ENCODE measurements at regions not wholly inside any gene's neighbourhood (a gene's known extent, or its start where the extent isn't known, plus 50 kb on each side); places are given as distances from the start of the nearest gene placed in this dataset.

GRCh38 chr5:72040513-72040912, 66.8 kb upstream of the MAP1B start:
- H3K9me3 ChIP-seq (ENCODE audit: control insufficient read depth in 2 of 3, low read length in 3 of 3) = no peaks in the 10 kb centered on the region
- Mint-ChIP-seq H3K36me3 (no peaks in the 10 kb centered on the region), H3K27me3 (peaks cover 5 to 46% (median 36%) of the 10 kb centered on the region in 5 donors), H3K9me3 (peaks cover 0 to 2% (median 0%) of the 10 kb centered on the region in 11 donors), H3K27ac (no peak overlapping the region), H3K4me3 (no peak overlapping the region), H3K4me1 (no peaks in the 10 kb centered on the region)
- ChIA-PET POLR2A (no interaction called here), CTCF (no interaction called here)
- H3K4me1 ChIP-seq (ENCODE audit: control insufficient read depth in 2 of 2, insufficient read depth in 2 of 2, low read length in 2 of 2) = no peaks in the 10 kb centered on the region
- H3K27ac ChIP-seq (ENCODE audit: low read depth, low read length) = no peak overlapping the region
- intact Hi-C loops (cut with micrococcal nuclease) = no loop called here
- H3K27me3 ChIP-seq (ENCODE audit: control insufficient read depth in 2 of 2, insufficient read depth in 2 of 2, low read length in 2 of 2) = no peaks in the 10 kb centered on the region
- ATAC-seq = no peak
- DNase-seq = no peak
- no peak overlapping the region for H3K4me3 ChIP-seq (ENCODE audit: low read length)
- no peaks in the 10 kb centered on the region for H3K36me3 ChIP-seq (ENCODE audit: control insufficient read depth in 2 of 3, insufficient read depth in 3 of 3, low read length in 3 of 3)

GRCh38 chr5:72041654-72042053, 65.6 kb upstream of the MAP1B start:
- Mint-ChIP-seq H3K9me3 (peaks cover 0 to 4% (median 0%) of the 10 kb centered on the region in 11 donors), H3K27me3 (peaks cover 5 to 42% (median 31%) of the 10 kb centered on the region in 5 donors), H3K36me3 (no peaks in the 10 kb centered on the region), H3K27ac (no peak overlapping the region), H3K4me3 (no peak overlapping the region), H3K4me1 (no peaks in the 10 kb centered on the region)
- Histone ChIP-seq H3K9me3 (ENCODE audit: control insufficient read depth in 2 of 3, low read length in 3 of 3) (no peaks in the 10 kb centered on the region), H3K27me3 (ENCODE audit: control insufficient read depth in 2 of 2, insufficient read depth in 2 of 2, low read length in 2 of 2) (no peaks in the 10 kb centered on the region), H3K4me3 (ENCODE audit: low read length) (no peak overlapping the region), H3K36me3 (ENCODE audit: control insufficient read depth in 2 of 3, insufficient read depth in 3 of 3, low read length in 3 of 3) (no peaks in the 10 kb centered on the region), H3K4me1 (ENCODE audit: control insufficient read depth in 2 of 2, insufficient read depth in 2 of 2, low read length in 2 of 2) (no peaks in the 10 kb centered on the region), H3K27ac (ENCODE audit: low read depth, low read length) (no peak overlapping the region)
- ChIA-PET POLR2A (no interaction called here), CTCF (no interaction called here)
- DNase-seq (no peak), ATAC-seq (no peak)
- intact Hi-C loops (cut with micrococcal nuclease) = no loop called here

DNA sequence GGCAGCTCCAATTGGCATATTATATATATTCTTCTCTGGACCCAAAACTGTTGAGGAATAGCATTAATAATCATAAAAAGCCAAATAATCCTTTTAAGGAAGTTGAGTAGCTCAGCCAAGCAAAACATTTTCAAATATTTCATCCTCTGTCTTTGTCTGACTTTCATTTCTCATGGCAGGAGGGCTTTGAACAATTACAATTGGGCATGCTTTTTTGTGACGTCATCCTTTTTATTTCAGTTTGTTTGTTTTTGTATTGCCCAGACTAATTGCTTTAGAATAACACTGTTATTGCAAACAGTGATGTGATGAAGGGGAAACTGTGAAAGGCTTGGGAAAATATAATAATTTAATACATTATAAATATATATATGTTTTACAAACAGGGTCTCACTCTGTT, 65.2 kb upstream of the MAP1B start:
- ChIA-PET POLR2A (no interaction called here), CTCF (interaction anchor here (0.5 kb wide), 1 partner anchor 981 kb away, joined by 3 read pairs; no protein-coding TSS in a partner anchor)
- ATAC-seq = no peak
- intact Hi-C loops (cut with micrococcal nuclease) = no loop called here
- Mint-ChIP-seq H3K4me1 (no peaks in the 10 kb centered on the region), H3K36me3 (no peaks in the 10 kb centered on the region), H3K27ac (no peak overlapping the region), H3K4me3 (no peak overlapping the region), H3K9me3 (peaks cover 0 to 7% (median under 1%) of the 10 kb centered on the region in 11 donors), H3K27me3 (peaks cover 5 to 40% (median 34%) of the 10 kb centered on the region in 5 donors)
- no peak for DNase-seq
- H3K36me3 ChIP-seq (ENCODE audit: control insufficient read depth in 2 of 3, insufficient read depth in 3 of 3, low read length in 3 of 3) = no peaks in the 10 kb centered on the region
- H3K9me3 ChIP-seq (ENCODE audit: control insufficient read depth in 2 of 3, low read length in 3 of 3) = no peaks in the 10 kb centered on the region
- no peaks in the 10 kb centered on the region for H3K4me1 ChIP-seq (ENCODE audit: control insufficient read depth in 2 of 2, insufficient read depth in 2 of 2, low read length in 2 of 2)
- no peak overlapping the region for H3K27ac ChIP-seq (ENCODE audit: low read depth, low read length)
- H3K4me3 ChIP-seq (ENCODE audit: low read length) = no peak overlapping the region
- no peaks in the 10 kb centered on the region for H3K27me3 ChIP-seq (ENCODE audit: control insufficient read depth in 2 of 2, insufficient read depth in 2 of 2, low read length in 2 of 2)

- Histone ChIP-seq H3K27ac (ENCODE audit: low read depth, low read length) (no peak overlapping the region), H3K27me3 (ENCODE audit: control insufficient read depth in 2 of 2, insufficient read depth in 2 of 2, low read length in 2 of 2) (no peaks in the 10 kb centered on the region), H3K4me1 (ENCODE audit: control insufficient read depth in 2 of 2, insufficient read depth in 2 of 2, low read length in 2 of 2) (no peaks in the 10 kb centered on the region), H3K36me3 (ENCODE audit: control insufficient read depth in 2 of 3, insufficient read depth in 3 of 3, low read length in 3 of 3) (no peaks in the 10 kb centered on the region), H3K9me3 (ENCODE audit: control insufficient read depth in 2 of 3, low read length in 3 of 3) (no peaks in the 10 kb centered on the region), H3K4me3 (ENCODE audit: low read length) (no peak overlapping the region)
- ChIA-PET CTCF (no interaction called here), POLR2A (no interaction called here)
- no peak for ATAC-seq
- no peak for DNase-seq
- Mint-ChIP-seq H3K27me3 (peaks cover 2 to 39% (median 28%) of the 10 kb centered on the region in 5 donors), H3K4me1 (no peaks in the 10 kb centered on the region), H3K4me3 (no peak overlapping the region), H3K36me3 (peaks cover 0 to 6% (median 0%) of the 10 kb centered on the region in 5 donors), H3K9me3 (peaks cover 0 to 17% (median 6%) of the 10 kb centered on the region in 11 donors), H3K27ac (no peak overlapping the region)
- intact Hi-C loops (cut with micrococcal nuclease) = no loop called here
Measured at GRCh38 chr5:72045692-72046091, 61.6 kb upstream of the MAP1B start.

- Mint-ChIP-seq H3K4me3 (no peak overlapping the region), H3K4me1 (no peaks in the 10 kb centered on the region), H3K27me3 (peaks cover 2 to 42% (median 28%) of the 10 kb centered on the region in 5 donors), H3K9me3 (peaks cover 0 to 17% (median 6%) of the 10 kb centered on the region in 11 donors), H3K36me3 (peaks cover 0 to 6% (median 0%) of the 10 kb centered on the region in 5 donors), H3K27ac (no peak overlapping the region)
- no peak overlapping the region for H3K27ac ChIP-seq (ENCODE audit: low read depth, low read length)
- no peak overlapping the region for H3K4me3 ChIP-seq (ENCODE audit: low read length)
- DNase-seq (no peak), ATAC-seq (no peak)
- CTCF ChIA-PET = no interaction called here
- no peaks in the 10 kb centered on the region for H3K9me3 ChIP-seq (ENCODE audit: control insufficient read depth in 2 of 3, low read length in 3 of 3)
- H3K4me1 ChIP-seq (ENCODE audit: control insufficient read depth in 2 of 2, insufficient read depth in 2 of 2, low read length in 2 of 2) = no peaks in the 10 kb centered on the region
- POLR2A ChIA-PET = no interaction called here
- H3K27me3 ChIP-seq (ENCODE audit: control insufficient read depth in 2 of 2, insufficient read depth in 2 of 2, low read length in 2 of 2) = no peaks in the 10 kb centered on the region
- H3K36me3 ChIP-seq (ENCODE audit: control insufficient read depth in 2 of 3, insufficient read depth in 3 of 3, low read length in 3 of 3) = no peaks in the 10 kb centered on the region
- intact Hi-C loops (cut with micrococcal nuclease) = no loop called here
Measured at GRCh38 chr5:72046106-72046505, 61.2 kb upstream of the MAP1B start.

DNA sequence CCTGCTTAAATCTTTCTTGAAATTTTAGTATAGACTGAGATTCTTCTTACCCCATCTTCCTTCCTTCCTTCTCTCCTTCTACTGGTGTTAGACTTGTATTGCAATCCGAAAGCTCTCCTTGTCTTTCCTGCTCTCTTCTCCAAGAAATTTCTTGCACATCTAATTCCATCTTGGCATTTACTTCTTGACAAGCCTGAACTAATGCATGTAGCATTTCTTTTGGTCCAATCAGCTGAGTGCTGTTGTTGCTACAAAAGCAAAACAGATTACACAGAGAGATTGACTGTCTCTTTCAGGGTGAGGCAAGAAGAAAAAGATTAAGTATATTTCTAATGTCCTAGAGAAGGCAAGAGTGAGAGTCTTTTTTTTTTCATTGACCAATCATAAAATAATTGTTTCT, 51.6 kb upstream of the MAP1B start:
- H3K36me3 ChIP-seq (ENCODE audit: control insufficient read depth in 2 of 3, insufficient read depth in 3 of 3, low read length in 3 of 3) = no peaks in the 10 kb centered on the region
- Mint-ChIP-seq H3K9me3 (peaks cover 0 to 9% (median 0%) of the 10 kb centered on the region in 11 donors), H3K4me1 (no peaks in the 10 kb centered on the region), H3K27ac (no peak overlapping the region), H3K36me3 (no peaks in the 10 kb centered on the region), H3K4me3 (no peak overlapping the region), H3K27me3 (peaks cover 0 to 30% (median 10%) of the 10 kb centered on the region in 5 donors)
- CTCF ChIA-PET = no interaction called here
- H3K27ac ChIP-seq (ENCODE audit: low read depth, low read length) = no peak overlapping the region
- POLR2A ChIA-PET = no interaction called here
- ATAC-seq = no peak
- intact Hi-C loops (cut with micrococcal nuclease) = no loop called here
- no peak overlapping the region for H3K4me3 ChIP-seq (ENCODE audit: low read length)
- H3K9me3 ChIP-seq (ENCODE audit: control insufficient read depth in 2 of 3, low read length in 3 of 3) = no peaks in the 10 kb centered on the region
- no peaks in the 10 kb centered on the region for H3K27me3 ChIP-seq (ENCODE audit: control insufficient read depth in 2 of 2, insufficient read depth in 2 of 2, low read length in 2 of 2)
- DNase-seq = no peak
- H3K4me1 ChIP-seq (ENCODE audit: control insufficient read depth in 2 of 2, insufficient read depth in 2 of 2, low read length in 2 of 2) = no peaks in the 10 kb centered on the region

Data from naive thymus-derived CD4-positive, alpha-beta T cell (primary cell).